Right atrium auricular region (tissue), 2 donors: ENCODE measurements at regions not wholly inside any gene's neighbourhood (a gene's known extent, or its start where the extent isn't known, plus 50 kb on each side); places are given as distances from the start of the nearest gene placed in this dataset.

ENCODE experiments used
- DNase-seq: peaks from one replicate; pipeline ENCODE4 v3.0.0-alpha.2; 2019; ENCODE audit warnings: low spot score
- H3K27ac ChIP-seq, 2 donors: fragments of 200-600 bp; sonication (generic); 1 replicate in 1 of 2; 2 replicates in 1 of 2; pipeline ENCODE4 v1.5.1; 2016 to 2019
- H3K27me3 ChIP-seq, 2 donors: fragments of 200-600 bp; sonication (generic); one replicate each; pipeline versions ENCODE4 v1.5.1 to v1.6.0; 2017 to 2019
- H3K36me3 ChIP-seq: fragments of 200-600 bp; sonication (generic); one replicate; pipeline ENCODE4 v1.5.1; 2016
- H3K4me1 ChIP-seq, 2 donors: fragments of 200-600 bp; sonication (generic); one replicate each; pipeline versions ENCODE4 v1.5.1 to v1.6.0; 2017 to 2019
- H3K4me3 ChIP-seq, 2 donors: fragments of 200-600 bp; sonication (generic); 1 replicate in 1 of 2; 2 replicates in 1 of 2; pipeline ENCODE4 v1.5.1; 2017 to 2019; ENCODE audit warnings: mild to moderate bottlenecking in 1 of 2, moderate library complexity in 1 of 2
- H3K9me3 ChIP-seq, 2 donors: fragments of 200-600 bp; sonication (generic); one replicate each; pipeline ENCODE4 v1.5.1; 2019
- CTCF ChIP-seq, 2 donors: fragments of 200-600 bp; sonication (generic); IDR thresholded peaks; one replicate each; pipeline ENCODE4 v1.5.1; 2019; ENCODE audit warnings: antibody characterized with exemption in 2 of 2

- H3K27me3 ChIP-seq = no peaks in the 10 kb centered on the region
- H3K36me3 ChIP-seq = no peaks in the 10 kb centered on the region
- no peak overlapping the region for H3K27ac ChIP-seq
- H3K4me3 ChIP-seq = no peak overlapping the region
- no peaks in the 10 kb centered on the region for H3K9me3 ChIP-seq
- no peak for DNase-seq
- no peak for TF ChIP-seq CTCF (IDR thresholded peaks at IDR 0.05)
- no peaks in the 10 kb centered on the region for H3K4me1 ChIP-seq
These were observed 67.1 kb upstream of the KRR1 start for GRCh38 chr12:75578546-75578945.

- Histone ChIP-seq H3K27ac (no peak overlapping the region), H3K27me3 (no peaks in the 10 kb centered on the region), H3K4me3 (no peak overlapping the region), H3K36me3 (no peaks in the 10 kb centered on the region), H3K4me1 (no peaks in the 10 kb centered on the region), H3K9me3 (no peaks in the 10 kb centered on the region)
- no peak for DNase-seq
- no peak for TF ChIP-seq CTCF (IDR thresholded peaks at IDR 0.05)
These were observed 66.4 kb upstream of the KRR1 start for GRCh38 chr12:75577812-75578211.

- H3K27me3 ChIP-seq = no peaks in the 10 kb centered on the region
- H3K4me1 ChIP-seq = no peaks in the 10 kb centered on the region
- H3K36me3 ChIP-seq = no peaks in the 10 kb centered on the region
- H3K27ac ChIP-seq = no peak overlapping the region
- H3K4me3 ChIP-seq = no peak overlapping the region
- no peak for DNase-seq
- H3K9me3 ChIP-seq = no peaks in the 10 kb centered on the region
- TF ChIP-seq CTCF (IDR thresholded peaks at IDR 0.05) = no peak
These were observed 60.3 kb upstream of the KRR1 start for GRCh38 chr12:75571656-75572205.

GRCh38 chr12:75571204-75571603 is 59.8 kb upstream of the KRR1 start:
- DNase-seq = no peak
- Histone ChIP-seq H3K9me3 (no peaks in the 10 kb centered on the region), H3K36me3 (no peaks in the 10 kb centered on the region), H3K4me1 (no peaks in the 10 kb centered on the region), H3K27ac (no peak overlapping the region), H3K4me3 (no peak overlapping the region), H3K27me3 (no peaks in the 10 kb centered on the region)
- TF ChIP-seq CTCF (IDR thresholded peaks at IDR 0.05) = no peak

- no peak for TF ChIP-seq CTCF (IDR thresholded peaks at IDR 0.05)
- no peaks in the 10 kb centered on the region for H3K36me3 ChIP-seq
- no peak overlapping the region for H3K4me3 ChIP-seq
- no peak overlapping the region for H3K27ac ChIP-seq
- no peaks in the 10 kb centered on the region for H3K27me3 ChIP-seq
- H3K4me1 ChIP-seq = peaks cover 0 to 7% of the 10 kb centered on the region in 2 donors
- no peak for DNase-seq
- H3K9me3 ChIP-seq = no peaks in the 10 kb centered on the region
These were observed 57.4 kb upstream of the KRR1 start for GRCh38 chr12:75568801-75569200.

GRCh38 chr12:75568393-75568792 is 57.0 kb upstream of the KRR1 start:
- no peak for DNase-seq
- TF ChIP-seq CTCF (IDR thresholded peaks at IDR 0.05) = no peak

More at GRCh38 chr12:75568393-75568792, 57.0 kb upstream of the KRR1 start:
- H3K27me3 ChIP-seq = no peaks in the 10 kb centered on the region
- no peak overlapping the region for H3K27ac ChIP-seq
- peaks cover 0 to 7% of the 10 kb centered on the region in 2 donors for H3K4me1 ChIP-seq
- no peak overlapping the region for H3K4me3 ChIP-seq
- no peaks in the 10 kb centered on the region for H3K36me3 ChIP-seq
- no peaks in the 10 kb centered on the region for H3K9me3 ChIP-seq
